Transverse colon (tissue), 4 donors: ENCODE measurements at regions not wholly inside any gene's neighbourhood (a gene's known extent, or its start where the extent isn't known, plus 50 kb on each side); places are given as distances from the start of the nearest gene placed in this dataset.

ENCODE experiments used
- DNase-seq: peaks from one replicate; pipeline ENCODE4 v3.0.0-alpha.2; 2019
- H3K27ac ChIP-seq, 4 donors: fragments of 200-600 bp; sonication (generic); 2 replicates each; pipeline ENCODE4 v1.5.1; 2016 to 2018; ENCODE audit warnings: inconsistent platforms in 4 of 4
- H3K27me3 ChIP-seq: fragments of 200-600 bp; sonication (generic); 2 replicates; pipeline ENCODE4 v1.5.1; 2017; ENCODE audit warnings: inconsistent platforms
- H3K36me3 ChIP-seq, 4 donors: fragments of 200-600 bp; sonication (generic); 2 replicates each; pipeline ENCODE4 v1.5.1; 2017 to 2019; ENCODE audit warnings: inconsistent platforms in 4 of 4
- H3K4me1 ChIP-seq, 4 donors: fragments of 200-600 bp; sonication (generic); 2 replicates each; pipeline ENCODE4 v1.5.1; 2017 to 2020; ENCODE audit warnings: inconsistent platforms in 4 of 4
- H3K4me3 ChIP-seq, 4 donors: fragments of 200-600 bp; sonication (generic); 1 replicate in 1 of 4; 2 replicates in 3 of 4; pipeline versions ENCODE4 v1.5.1 to v1.6.1; 2017 to 2019; ENCODE audit warnings: inconsistent platforms in 4 of 4
- H3K9me3 ChIP-seq, 2 donors: fragments of 200-600 bp; sonication (generic); 2 replicates each; pipeline ENCODE4 v1.5.1; 2017 to 2019; ENCODE audit warnings: inconsistent platforms in 2 of 2
- EP300 ChIP-seq: sonication (generic); formaldehyde crosslinking; IDR thresholded peaks from one replicate; pipeline ENCODE4 v1.6.1; 2017; ENCODE audit warnings: antibody characterized with exemption, low read depth
- POLR2A ChIP-seq: fragments of 450-650 bp; IDR thresholded peaks from one replicate; pipeline ENCODE4 v1.6.1; 2016; ENCODE audit warnings: antibody characterized with exemption, mild to moderate bottlenecking, moderate library complexity
- POLR2AphosphoS5 ChIP-seq, 3 donors: sonication (generic); formaldehyde crosslinking; IDR thresholded peaks; one replicate each; pipeline ENCODE4 v1.6.1; 2016; ENCODE audit warnings: antibody characterized with exemption in 3 of 3
- WGBS, 2 donors: methylation state at CpG; one replicate each; pipeline ENCODE4 v1.1.5; 2018; ENCODE audit warnings: low coverage in 1 of 2; 5-methylcytosine and 5-hydroxymethylcytosine counted together
- in situ Hi-C, 4 donors: fragments of 200-750 bp; cut with MboI; loops; one replicate each; pipeline versions ENCODE4 v1.15.0 to v1.15.1; 2017; ENCODE audit warnings: low sequenced_read_pairs in 3 of 4, low pct_ligation_motif_present in 1 of 4, low pct_unique_long_range_greater_than_20kb in 1 of 4
- intact Hi-C: fragments of 100-400 bp; cut with DNase I; formaldehyde crosslinking; loops from one replicate; pipeline ENCODE4 v1.15.1; 2023; ENCODE audit warnings: low total_unique reads
- TF ChIP-seq, protein P1 (sequence below), 5 experiments: fragments of 200-600 bp in 3 of 5; fragments of 450-650 bp in 2 of 5; sonication (generic) in 3 of 5; IDR thresholded peaks; 1 replicate in 2 of 5; 2 replicates in 3 of 5; pipeline ENCODE4 v1.5.1; 2016 to 2017; ENCODE audit warnings: antibody characterized with exemption in 5 of 5, inconsistent platforms in 3 of 5, mild to moderate bottlenecking in 2 of 5, moderate library complexity in 1 of 5

DNA sequence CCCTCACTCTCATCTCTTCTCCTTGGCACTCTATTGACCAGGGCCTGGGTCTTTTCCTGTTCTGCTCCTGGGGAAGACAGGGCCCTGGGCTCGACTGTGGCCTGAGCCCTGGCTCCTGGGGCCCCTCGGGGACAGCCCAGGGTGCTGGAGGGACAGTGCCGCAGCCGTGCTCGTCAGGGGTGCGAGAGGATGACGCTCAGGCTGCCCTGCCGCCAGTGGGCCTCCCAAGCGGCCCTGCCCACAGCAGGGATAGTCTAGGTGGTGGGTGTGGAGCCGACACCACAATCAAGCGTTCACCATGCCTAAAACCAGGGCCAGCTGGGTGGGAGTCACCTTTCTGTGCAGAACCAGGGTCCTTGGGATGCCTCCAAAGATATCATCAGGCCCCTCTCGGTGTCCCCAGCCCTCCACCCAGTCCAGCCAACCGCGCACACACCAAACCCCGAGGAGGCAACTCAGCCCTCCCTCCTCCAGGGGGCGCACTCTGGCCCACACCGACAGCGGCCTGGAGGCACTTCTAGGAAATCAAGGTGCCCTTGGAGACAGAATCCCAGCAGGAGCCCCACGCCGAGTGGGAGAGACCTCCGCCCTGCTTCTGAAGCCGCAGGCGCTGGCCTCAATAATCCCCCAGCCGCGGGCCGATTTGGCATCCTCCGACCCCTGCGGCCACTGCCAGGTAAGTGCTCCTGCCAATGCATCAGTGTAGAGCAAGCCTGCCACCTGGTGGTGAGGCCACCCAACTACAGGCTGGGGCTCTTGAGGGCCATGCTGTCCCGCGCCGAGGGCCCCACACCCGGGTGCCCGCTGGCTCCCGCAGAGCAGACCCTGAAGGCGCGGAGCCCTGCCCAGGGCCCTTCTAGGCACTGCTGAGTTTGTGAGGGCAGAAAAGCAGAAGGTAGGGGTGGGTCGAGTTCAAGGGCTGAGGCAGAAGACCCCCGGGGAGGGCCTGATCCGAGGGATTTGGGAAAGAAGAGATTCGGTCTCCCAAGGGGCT, 496.4 kb downstream of the BUD13 start:
- Histone ChIP-seq H3K27ac (no peak overlapping the region), H3K27me3 (peaks cover 10% of the 10 kb centered on the region), H3K4me1 (peaks cover 0 to 4% (median 0%) of the 10 kb centered on the region in 4 donors), H3K9me3 (no peaks in the 10 kb centered on the region), H3K36me3 (no peaks in the 10 kb centered on the region), H3K4me3 (peak overlapping the region in 3 of 4 donors; percentile 16 to 32 (median 20))
- DNase-seq = peak; percentile 86
- WGBS, 2 donors = 53% methylated on average over 29 of the region's 40 CpGs; no CpG with 5 or more reads in 1 of the 2 donors
- no peak for TF ChIP-seq POLR2AphosphoS5 (IDR thresholded peaks at IDR 0.05)
- TF ChIP-seq, protein P1, sequence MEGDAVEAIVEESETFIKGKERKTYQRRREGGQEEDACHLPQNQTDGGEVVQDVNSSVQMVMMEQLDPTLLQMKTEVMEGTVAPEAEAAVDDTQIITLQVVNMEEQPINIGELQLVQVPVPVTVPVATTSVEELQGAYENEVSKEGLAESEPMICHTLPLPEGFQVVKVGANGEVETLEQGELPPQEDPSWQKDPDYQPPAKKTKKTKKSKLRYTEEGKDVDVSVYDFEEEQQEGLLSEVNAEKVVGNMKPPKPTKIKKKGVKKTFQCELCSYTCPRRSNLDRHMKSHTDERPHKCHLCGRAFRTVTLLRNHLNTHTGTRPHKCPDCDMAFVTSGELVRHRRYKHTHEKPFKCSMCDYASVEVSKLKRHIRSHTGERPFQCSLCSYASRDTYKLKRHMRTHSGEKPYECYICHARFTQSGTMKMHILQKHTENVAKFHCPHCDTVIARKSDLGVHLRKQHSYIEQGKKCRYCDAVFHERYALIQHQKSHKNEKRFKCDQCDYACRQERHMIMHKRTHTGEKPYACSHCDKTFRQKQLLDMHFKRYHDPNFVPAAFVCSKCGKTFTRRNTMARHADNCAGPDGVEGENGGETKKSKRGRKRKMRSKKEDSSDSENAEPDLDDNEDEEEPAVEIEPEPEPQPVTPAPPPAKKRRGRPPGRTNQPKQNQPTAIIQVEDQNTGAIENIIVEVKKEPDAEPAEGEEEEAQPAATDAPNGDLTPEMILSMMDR (IDR thresholded peaks at IDR 0.05) = peak; percentile 80 to 99 (median 97)
- in situ Hi-C loops (loop anchor here in 2 of 4 donors (10.0 to 25.0 kb wide), 2 partner anchors 939 to 952 kb away; no protein-coding TSS in a partner anchor), intact Hi-C loops (loop anchor here (5.0 to 10.0 kb wide), 3 partner anchors 59 to 949 kb away; no protein-coding TSS in a partner anchor)

DNA sequence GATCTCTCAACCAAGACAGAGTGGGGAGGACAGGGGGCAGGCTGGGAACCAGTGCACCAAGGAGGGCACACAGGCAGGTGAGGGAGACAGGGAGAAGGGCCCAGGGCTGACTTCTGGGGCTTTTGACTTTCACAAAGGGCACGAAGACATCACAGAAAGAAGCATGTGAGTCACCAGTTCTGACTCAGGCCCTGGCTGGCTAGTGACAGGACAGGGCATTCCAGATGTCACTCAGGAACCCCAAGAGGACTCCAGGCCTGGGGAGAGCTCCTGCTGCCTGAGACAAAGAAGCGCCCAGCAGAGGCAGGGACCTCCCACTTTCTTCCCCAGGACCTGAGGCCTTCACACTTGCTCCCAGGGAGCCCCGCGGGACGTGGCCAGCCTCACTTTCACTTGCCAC, 497.2 kb downstream of the BUD13 start:
- TF ChIP-seq POLR2A (no peak), EP300 (no peak), POLR2AphosphoS5 (IDR thresholded peaks at IDR 0.05) (no peak)
- TF ChIP-seq, protein P1 (IDR thresholded peaks at IDR 0.05) = no peak
- Histone ChIP-seq H3K36me3 (no peaks in the 10 kb centered on the region), H3K9me3 (no peaks in the 10 kb centered on the region), H3K27ac (no peak overlapping the region), H3K27me3 (peaks cover 10% of the 10 kb centered on the region), H3K4me1 (peaks cover 0 to 4% (median 0%) of the 10 kb centered on the region in 4 donors), H3K4me3 (no peak overlapping the region)
- no peak for DNase-seq
- WGBS, 2 donors = 84% methylated on average over 5 of the region's 5 CpGs; no CpG with 5 or more reads in 1 of the 2 donors
- in situ Hi-C loops (loop anchor here in 2 of 4 donors (10.0 to 25.0 kb wide), 2 partner anchors 938 to 951 kb away; no protein-coding TSS in a partner anchor), intact Hi-C loops (loop anchor here (5.0 to 10.0 kb wide), 3 partner anchors 58 to 948 kb away; no protein-coding TSS in a partner anchor)

DNA sequence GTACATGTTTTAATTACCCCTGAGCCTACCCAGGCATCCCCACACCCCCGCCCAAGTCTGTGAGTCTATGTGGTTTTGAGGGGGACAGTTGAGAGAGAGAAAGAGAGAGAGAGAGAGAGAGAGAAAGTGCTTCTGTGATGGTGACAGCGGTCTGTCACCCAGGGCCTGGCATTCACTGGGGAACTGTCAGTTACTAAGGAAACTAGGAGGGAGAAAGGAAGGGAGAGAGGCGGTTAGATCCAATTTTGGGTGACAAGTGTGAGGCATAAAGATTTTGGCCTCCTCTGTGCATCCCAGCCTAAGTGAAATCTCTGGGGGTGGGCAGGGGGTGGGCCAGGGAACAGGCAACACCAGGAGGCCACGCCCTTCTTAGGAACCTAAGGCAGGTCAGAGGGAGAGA, 498.3 kb downstream of the BUD13 start:
- H3K27ac ChIP-seq = no peak overlapping the region
- H3K9me3 ChIP-seq = no peaks in the 10 kb centered on the region
- 69 to 71% methylated on average over 4 of the region's 4 CpGs for WGBS, 2 donors
- H3K27me3 ChIP-seq = peaks cover 10% of the 10 kb centered on the region
- DNase-seq = no peak
- in situ Hi-C loops = loop anchor here in 1 of 4 donors (10.0 kb wide), 1 partner anchor 950 kb away; no protein-coding TSS in a partner anchor
- no peaks in the 10 kb centered on the region for H3K36me3 ChIP-seq
- intact Hi-C loops = loop anchor here (10.0 kb wide), 1 partner anchor 280 kb away; no protein-coding TSS in a partner anchor
- TF ChIP-seq POLR2A = no peak
- TF ChIP-seq EP300 = no peak
- TF ChIP-seq, protein P1 (IDR thresholded peaks at IDR 0.05) = no peak
- no peak for TF ChIP-seq POLR2AphosphoS5 (IDR thresholded peaks at IDR 0.05)
- H3K4me1 ChIP-seq = peaks cover 0 to 4% (median 0%) of the 10 kb centered on the region in 4 donors
- H3K4me3 ChIP-seq = no peak overlapping the region

DNA sequence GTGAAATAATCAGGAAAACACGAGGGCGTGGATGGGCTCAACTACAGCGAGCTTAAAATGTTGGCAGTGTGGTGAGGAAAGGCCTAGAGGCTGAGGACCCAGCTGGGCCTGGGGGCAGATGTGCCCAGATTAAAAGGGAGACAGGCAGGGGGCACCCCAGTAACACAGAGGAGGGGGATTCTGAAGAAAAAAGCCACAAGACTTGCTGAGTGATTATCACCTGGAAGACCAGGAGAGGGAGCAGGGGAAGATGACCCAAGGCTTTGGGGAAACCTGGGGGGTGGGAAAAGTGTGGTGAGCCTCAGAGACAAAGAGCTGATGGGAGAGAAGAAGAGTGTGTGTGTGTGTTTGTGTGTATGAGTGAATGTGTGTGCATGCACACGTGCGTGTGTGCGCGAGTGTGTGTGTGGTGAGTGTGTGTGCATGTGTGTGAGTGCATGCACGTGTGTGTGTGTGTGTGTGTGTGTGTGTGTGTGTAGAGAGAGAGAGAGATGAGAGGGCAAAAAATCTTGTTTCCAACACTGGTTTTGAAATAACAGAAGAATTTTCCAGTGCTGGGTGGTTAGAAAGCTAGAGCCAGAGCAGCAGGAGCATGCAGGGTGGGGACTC, 500.5 kb downstream of the BUD13 start:
- H3K9me3 ChIP-seq = no peaks in the 10 kb centered on the region

More for the DNA sequence above, 500.5 kb downstream of the BUD13 start:
- peaks cover 10% of the 10 kb centered on the region for H3K27me3 ChIP-seq
- 49 to 63% methylated on average over 5 to 8 of the region's 8 CpGs for WGBS, 2 donors
- H3K4me1 ChIP-seq = peaks cover 0 to 4% (median 0%) of the 10 kb centered on the region in 4 donors
- intact Hi-C loops = loop anchor here (10.0 kb wide), 1 partner anchor 277 kb away; no protein-coding TSS in a partner anchor
- in situ Hi-C loops = loop anchor here in 1 of 4 donors (10.0 kb wide), 1 partner anchor 947 kb away; no protein-coding TSS in a partner anchor
- H3K27ac ChIP-seq = no peak overlapping the region
- no peak overlapping the region for H3K4me3 ChIP-seq
- TF ChIP-seq POLR2AphosphoS5 (IDR thresholded peaks at IDR 0.05) (no peak), EP300 (no peak), POLR2A (no peak)
- TF ChIP-seq, protein P1 (IDR thresholded peaks at IDR 0.05) = no peak
- DNase-seq = no peak
- H3K36me3 ChIP-seq = no peaks in the 10 kb centered on the region
